Islet of Langerhans (tissue), 1 donor: ENCODE measurements at regions not wholly inside any gene's neighbourhood (a gene's known extent, or its start where the extent isn't known, plus 50 kb on each side); places are given as distances from the start of the nearest gene placed in this dataset.
"Not testable (repeated sequence)": the region's sequence is repeated elsewhere in the genome, so short reads cannot be mapped to it uniquely, and the experiment has no call there.

Experiments used
- FAIRE-seq: peaks from one replicate; lab custom pipeline; 2011; peaks lifted over from hg19 to GRCh38; lab: Jason Lieb, UNC

DNA sequence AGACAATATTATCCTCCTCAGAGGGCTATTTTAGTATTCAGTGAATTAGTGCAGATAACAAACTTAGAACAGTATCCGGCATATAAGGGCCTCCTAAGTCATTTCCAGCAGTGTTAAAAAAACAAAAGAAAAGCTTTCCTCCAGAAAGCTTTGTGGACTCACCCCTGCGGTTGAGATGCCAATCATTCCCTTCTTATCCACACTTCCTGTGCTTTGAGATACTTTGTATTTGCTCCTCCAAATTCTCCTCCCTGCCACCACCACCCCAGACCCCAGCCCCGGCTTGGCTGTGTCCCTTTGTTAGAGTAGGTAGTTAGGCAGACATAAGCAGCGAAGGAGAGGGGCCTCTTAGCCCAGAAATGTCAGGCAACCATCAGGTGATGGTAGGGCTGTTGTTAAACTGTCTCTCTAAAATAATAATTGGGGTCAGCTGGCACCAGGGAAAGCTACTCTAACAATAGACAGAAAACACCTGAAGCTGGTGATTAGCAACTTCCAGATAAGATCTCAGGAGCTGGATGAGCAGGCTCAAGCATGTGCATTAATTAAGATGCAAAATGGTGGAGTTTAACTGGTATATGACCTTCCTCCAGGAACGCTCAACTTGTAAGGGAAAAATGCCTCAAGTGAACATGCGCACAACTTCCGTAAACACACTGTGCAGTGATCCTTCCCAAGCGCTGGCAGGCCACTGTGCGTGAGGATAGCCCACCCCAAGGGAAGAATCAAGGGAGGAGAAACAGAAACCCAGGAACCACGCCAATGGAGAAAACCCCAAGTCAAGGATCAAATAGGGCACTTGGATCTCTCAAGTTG, 152.1 kb upstream of the EEA1 start:
- no peak for FAIRE-seq

DNA sequence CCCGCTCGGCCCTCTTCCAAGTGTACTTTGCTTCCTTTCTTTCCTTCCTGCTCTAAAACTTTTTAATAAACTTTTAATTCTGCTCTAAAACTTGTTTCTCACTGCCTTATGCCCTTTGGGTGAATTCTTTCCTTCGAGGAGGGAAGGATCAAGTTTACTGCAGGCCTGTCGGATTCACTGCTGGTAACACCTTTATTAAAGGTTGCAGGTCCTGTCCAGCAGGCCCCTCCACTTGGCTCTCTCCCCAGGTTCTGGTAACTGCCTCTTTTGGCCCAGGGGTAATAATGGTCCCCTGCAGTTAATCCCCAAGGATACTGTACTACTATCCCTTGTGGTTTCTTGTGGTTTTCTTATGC, 152.7 kb upstream of the EEA1 start:
- FAIRE-seq: no peak

DNA sequence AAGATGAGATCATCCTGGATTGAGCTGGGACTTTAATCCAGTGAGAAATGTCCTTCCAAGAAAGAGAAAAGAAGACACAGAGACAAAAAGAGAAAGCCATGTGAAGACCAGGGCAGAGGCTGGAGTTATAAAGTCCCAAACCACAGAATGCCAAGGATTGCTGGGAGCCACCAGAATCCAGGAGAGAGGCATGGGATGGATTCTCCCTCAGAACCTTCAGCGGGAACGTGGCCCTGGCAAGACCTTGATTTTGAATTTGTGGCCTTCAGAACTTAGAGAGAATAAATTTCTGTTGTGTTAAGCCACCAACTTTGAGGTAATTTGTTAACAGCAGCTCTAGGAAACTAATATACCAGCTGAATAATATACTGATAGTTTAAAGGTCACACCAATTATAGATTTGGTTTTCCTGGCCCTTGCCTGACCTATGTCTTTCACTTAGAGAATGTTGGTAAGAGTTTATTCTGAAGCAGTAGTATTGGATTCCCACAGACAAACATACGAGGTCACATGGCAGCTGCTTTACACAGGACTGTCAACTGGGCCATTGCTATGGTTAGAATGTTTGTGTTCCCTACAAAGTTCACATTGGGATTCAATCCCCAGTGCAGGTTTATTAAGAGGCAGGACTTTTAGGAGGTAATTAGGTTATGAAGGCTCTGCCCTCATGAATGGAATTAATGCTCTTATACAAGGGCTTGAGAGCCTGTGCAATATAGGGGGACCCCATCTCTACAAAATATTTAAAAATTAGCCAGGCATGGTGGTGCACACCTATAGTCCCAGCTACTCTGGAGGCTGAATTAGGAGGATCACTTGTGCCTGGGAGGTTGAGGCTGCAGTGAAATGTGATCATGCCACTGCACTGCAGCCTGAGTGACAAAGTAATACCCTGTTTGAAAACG, 156.5 kb upstream of the EEA1 start:
- no peak for FAIRE-seq

DNA sequence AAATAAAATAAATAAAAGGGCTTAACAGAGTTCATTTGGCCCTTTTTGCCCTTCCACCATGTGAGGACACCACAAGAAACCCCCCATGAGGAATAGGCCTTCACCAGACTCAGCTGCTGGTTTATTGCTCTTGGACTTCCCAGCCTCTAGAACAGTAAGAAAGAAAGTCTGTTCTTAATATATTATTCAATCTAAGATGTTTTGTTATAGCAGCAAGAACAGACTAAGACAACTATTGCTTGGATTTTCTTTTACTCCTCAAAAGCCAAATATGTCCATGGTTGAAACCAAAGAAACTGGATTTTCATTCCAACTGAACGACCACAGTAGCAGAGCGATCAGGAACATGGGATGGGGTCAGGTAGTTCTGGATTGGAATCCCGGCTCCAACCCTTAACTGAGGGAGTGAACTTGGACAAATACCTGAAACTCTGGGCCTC, 157.2 kb upstream of the EEA1 start:
- FAIRE-seq: no peak

DNA sequence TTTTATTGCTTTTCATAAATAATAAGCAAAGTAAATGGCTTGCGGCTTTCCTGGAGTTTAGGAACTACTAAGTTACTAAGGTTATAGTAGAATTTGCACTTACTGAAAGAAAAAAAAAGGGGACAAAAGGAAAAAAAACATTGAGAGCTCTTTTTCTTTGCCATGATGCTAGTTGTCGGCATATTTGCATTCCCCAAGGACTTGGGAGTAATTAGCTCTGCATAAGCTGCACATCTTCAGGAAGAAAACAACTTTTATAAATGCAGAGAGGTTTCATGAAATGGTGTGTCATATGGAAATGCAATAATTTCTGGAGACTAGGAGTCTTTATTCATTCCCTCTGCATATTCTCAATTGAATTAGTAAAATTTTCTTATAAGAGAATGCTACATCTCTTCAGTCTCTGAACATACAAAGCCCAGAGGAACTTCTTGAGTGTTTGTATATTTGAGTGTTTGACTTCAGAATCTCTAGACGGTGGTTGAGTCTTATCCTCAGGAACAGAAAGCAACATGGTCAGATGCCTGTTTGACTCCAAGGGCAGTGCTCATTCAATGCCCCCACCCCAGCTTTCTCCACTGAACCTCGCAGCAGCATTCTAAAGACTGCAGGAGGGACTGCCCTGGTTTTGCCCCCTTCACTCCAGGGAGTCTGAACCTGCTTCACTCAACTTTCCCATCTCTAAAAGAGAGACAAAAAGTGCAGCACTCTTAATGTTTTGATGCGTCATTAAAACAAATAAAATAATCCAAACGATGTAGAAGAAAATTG, 158.9 kb upstream of the EEA1 start:
- FAIRE-seq: no peak

DNA sequence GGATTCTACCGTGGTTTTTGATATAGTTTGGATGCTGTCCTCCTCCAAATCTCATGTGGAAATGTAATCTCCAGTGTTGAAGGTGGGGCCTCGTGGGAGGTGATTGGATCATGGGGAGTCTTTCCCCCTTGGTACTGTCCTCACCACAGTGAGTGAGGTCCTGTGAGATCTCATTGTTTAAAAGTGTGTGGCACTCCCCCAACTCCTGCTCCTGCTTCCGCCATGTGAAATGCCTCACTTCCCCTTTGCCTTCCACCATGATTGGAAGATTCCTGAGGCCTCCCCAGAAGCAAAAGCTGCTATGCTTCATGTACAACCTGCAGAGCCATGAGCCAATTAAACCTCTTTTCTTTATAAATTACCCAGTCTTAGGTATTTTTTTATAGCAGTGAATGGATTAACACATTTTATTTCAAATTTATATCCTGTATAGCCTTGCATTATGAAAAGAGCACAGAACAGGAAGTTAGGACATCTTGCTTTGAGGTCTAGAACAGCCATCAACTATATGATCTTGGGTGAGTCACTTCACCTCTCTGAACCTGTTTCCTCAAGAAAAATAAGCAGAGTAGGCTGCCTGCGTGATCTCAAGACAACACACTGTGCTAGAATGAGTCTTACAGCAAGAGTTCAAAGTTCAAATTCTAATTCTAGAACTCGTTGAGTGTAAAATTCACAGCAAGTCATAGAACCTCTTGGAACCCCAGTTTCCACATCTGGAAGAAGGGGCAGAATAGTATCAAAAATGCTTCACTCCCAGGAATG, 160.9 kb upstream of the EEA1 start:
- no peak for FAIRE-seq

DNA sequence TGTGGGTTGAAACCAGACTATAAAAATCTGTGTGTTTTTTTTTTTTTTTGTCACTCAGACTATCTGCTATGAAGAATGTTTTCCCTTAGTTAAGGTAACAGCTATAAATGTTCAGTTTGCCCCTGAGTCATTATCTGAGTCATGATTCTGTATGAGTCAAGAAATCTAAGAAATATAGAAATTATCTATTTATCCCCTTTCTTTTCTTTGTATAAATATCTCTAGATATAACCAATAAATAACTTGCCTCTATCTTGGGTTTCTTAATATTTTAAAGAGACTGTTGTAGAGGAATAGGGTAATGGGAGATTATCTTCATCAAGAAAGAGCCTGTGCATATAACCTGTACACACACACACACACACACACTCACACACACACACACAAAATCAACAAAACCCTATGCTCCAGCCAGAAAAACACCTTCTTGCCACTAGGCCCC, 161.7 kb upstream of the EEA1 start:
- FAIRE-seq: peak; percentile 55

DNA sequence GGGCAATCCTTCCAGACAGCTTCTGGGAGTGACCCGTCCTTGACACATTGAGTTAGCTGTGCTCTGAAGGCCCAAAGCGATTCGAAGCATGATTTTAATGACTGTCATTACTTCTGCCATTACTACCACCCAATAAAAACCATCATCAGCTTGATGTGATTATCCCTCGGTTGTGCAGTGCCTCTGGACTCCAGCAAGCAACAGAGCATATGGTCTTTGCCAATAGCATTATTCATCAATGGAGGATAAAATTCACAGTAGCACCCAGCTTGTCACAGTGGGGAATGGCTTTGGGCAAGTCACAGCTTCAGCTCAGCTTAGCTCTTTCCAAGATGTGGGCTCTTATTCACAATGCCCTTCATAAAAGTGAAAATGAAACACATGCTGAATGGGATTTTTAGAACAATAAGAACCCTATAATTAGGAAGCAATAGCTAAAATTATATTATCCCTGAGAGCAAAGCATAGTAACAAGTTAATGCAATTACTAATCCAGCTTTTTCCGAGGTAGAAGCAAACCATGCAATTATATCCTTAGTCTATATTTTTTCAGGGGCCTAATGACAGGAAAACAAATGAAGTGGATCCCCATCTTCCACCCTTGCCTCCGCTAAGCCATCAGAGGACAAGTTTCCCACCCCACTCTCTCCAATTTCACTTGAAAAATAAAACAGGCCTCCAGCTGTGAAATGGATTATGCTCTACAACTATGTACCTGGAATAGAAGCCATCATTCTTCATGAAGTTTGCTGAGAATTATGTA, 163.0 kb upstream of the EEA1 start:
- FAIRE-seq: no peak

DNA sequence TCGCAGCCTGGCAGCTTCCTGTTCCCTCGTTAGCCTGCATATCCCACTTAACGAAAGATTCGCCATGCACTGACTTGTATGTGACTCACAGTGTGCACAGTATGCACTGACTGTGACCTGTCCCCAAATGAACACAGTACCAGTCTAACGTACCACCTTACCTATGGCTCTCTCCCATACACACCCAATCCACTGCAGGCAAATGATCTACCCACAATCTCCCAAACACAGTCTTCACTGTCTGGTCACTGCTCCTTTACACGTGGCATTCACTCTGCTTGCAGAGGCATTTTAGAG, 163.5 kb upstream of the EEA1 start:
- FAIRE-seq: no peak

DNA sequence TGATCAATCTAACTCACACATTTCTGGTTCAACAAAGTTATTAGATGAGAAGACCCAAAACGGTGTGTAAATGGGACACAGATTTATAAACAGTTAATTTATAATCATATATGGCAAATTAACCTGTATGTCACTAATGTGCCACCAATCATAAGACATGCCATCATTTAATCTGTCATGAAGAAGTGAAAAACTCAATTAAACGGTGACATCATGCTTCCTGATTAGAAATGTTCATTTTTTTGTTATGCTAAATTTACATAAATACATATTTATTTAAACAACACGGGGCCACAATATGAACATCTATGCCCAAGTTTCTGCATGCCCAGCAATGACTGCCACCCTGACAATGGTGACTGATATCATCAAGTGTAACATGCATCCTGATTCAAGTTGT, 164.1 kb upstream of the EEA1 start:
- FAIRE-seq: no peak

DNA sequence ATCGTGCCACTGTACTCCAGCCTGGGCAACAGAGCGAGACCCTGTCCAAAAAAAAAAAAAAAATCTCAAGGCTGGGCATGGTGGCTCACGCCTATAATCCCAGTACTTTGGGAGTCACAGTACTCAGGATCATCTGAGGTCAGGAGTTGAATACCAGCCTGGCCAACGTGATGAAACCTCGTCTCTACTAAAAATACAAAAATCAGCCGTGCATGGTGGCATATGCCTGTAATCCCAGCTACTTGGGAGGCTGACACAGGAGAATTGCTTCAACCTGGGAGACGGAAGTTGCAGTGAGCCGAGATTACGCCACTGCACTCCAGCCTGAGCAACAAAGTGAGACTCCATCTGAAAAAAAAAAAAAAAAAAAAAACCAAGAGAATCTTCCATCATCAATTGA, 165.1 kb upstream of the EEA1 start:
- not testable (repeated sequence) for FAIRE-seq

DNA sequence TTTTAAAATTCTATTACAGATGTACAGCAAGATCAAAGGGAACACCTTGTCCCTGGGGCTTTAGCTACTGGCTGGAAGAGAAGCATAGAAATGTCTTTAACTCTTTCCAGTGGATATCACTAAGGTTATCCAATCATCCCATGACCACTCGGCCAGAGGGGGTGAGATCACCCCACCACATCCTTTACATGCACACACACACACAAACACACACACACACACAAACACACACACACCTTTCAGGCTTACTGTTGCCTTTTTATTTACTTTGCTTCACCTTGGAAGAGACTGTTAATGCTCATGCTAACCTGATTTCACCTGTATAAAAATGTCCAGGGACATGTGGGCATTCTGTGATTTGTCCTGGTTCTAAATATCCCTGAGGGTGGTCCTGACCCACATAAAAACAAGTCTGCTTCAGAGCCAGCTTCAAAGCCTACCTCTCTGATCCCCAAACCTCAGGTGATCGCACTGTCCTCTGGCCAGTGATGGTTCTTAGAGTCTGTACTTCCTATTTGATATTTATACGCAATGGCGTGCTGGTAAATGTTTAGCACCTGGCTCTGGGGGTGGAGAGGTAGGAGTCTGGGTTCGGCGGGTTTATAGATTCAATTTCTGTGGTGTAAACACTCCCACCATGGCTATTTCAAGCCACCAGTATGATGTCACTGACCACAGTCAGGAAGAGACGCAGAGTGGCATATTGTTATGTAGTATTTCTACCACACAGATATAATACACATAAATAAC, 166.1 kb upstream of the EEA1 start:
- no peak for FAIRE-seq

DNA sequence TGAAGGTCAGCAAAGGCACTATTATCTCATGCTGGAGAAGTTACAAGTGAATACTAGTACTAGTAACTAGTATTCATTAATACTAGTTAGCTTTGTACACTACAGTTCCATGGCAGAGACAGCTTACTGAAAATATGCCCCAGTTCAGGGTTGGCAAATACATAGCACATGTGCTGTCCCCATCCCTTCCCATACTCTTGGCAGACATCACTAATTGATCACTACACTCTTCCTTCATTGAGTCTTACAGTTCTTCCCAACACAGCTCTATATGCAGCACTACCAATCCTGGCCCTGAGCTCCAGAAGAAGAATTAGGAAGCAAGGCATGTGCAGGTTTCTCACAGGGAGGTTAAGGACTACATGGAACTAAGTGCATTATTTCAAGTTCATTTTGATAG, 168.3 kb upstream of the EEA1 start:
- FAIRE-seq: no peak

DNA sequence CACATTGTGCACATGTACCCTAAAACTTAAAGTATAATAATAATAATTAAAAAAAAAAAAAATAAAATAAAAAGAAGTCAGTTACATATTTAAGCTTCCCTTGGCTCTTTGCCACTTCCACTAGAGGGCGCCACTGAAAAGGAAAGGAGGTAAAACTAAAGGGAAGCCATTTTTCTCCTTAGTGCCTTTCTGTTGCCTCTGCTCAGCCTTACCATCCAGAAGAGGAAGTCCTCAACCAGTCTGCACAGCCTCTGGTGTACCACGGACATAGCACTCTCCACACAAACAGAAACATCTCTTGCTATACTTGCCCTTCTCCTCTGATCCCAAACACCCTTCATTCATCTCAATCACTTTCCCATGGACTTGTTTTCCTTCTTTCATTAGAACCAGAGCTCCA, 169.0 kb upstream of the EEA1 start:
- no peak for FAIRE-seq

DNA sequence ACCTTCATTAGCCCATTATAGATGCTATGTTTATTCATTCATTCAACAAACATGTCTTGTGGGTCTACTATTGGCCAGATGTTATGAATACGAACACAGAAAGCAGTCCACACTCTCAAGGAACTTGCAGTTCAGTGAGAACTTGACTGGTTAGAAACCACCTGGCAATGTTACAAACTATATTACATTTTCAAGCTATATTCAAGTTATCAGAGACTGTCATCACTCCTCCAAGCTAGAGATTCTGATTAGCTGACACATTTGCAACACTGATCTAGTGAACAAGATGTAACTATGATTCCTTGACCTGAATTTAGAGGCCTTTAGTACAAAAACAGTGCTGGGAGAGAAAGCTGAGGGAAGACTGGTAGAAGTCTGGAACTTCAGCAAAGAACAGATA, 170.7 kb upstream of the EEA1 start:
- no peak for FAIRE-seq

DNA sequence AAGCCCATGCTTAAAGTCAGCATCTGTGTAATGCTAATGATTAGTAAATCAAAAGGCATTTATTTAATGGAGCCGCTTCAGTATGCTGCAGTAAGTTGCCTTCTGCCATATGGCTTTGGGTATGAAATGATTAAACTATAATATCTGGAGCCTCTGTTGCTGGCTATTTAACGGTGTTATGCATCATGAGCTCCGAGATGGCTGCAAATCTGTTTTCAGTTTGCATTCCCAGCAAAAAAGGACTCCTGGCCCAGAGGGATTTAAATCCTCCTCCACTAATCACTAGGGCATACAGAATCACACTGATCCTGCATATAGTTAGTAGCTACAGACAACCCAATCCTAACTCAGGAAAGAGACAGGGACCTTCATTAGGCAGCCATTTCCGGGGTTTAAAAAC, 171.5 kb upstream of the EEA1 start:
- FAIRE-seq: no peak

DNA sequence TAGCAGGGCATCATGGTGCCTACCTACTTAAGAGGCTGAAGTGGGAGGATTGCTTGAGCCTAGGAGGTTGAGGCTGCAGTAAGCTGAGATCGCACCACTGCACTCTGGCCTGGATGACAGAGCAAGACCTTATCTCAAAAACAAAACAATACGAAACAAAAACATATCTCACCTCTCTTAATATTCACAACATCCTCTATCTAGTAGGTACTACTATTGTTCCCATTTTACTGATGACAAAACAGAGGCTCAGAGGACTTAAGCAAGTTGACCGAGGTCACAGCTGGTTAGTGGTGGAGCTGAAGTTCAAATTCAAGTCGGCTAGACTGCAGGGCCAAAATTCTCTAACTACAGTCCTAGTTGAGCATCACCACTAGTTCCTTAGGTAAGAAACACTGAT, 172.3 kb upstream of the EEA1 start:
- FAIRE-seq: no peak

DNA sequence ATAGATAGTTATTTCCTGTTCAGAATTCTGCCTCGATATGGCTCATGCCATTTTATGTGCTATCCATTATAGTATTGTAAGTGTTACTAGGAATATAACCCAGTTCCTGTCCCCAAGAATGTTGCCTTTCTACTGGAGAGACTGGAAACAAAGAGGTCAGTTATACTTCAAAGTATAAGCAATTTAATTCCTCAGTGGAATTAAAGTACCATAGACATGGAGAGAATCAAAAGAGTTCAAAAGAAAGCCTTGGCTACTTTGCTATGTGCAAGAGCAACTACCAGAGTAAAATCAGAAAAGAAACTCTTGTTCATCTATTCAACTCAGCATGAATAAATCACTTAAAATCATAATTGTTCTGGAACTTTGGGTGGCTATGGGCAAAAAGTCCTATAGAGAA, 173.2 kb upstream of the EEA1 start:
- no peak for FAIRE-seq

DNA sequence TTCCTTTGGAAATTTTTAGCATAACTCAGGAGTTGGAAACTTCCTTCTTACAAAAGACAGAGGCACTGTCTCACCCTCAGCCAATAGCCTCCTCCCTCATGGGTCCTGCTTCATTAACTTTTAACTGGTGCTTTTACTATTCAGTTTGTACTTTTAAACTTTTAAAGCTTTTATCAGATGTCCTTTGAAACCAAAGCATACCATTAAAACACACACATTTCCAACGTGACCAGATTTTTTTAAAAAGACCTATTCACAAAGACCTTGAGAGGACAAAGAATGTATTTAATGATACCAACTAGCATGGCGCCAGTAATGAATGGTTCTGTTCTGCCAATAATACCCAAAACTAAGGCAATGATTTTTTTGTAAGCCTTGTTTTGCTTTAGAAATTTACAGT, 173.6 kb upstream of the EEA1 start:
- FAIRE-seq: no peak

DNA sequence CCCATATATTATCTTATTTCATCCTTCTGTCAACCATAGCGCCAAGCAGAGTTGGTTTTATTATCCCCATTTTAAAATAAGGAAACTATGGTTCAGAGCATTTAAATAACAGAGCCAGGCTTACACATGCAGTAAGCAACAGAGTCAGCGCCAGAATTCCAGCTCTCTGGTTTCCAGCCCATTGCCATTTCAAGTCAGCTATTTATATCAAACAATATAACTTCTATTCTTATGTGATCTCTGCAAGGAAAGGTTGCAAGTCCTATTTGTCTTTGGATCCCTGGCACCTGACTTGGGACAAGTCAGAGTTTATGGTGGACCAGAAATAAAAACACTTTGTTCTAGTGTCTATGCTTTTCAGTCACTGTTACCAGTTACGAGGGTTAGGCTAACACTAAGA, 174.1 kb upstream of the EEA1 start:
- FAIRE-seq: no peak

DNA sequence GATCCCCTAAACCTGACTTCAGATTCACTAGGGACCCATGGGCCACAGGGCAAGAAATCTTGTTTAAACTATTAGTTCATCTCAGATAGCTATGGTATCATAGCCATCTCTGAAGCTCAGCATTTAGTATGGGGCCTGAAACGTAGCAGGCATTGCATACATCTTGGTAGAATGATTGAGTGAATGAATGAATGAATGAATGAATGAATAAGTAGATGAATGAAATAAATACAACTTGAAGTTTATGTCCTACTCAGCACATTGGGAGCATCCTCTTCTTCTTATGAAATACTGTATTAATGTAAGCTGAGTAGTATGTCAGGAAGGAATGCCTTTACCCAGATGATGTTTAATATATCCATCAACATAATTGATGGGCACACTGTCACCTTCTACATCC, 175.4 kb upstream of the EEA1 start:
- no peak for FAIRE-seq
